SH-SY5Y (cell line): ENCODE measurements at regions not wholly inside any gene's neighbourhood (a gene's known extent, or its start where the extent isn't known, plus 50 kb on each side); places are given as distances from the start of the nearest gene placed in this dataset.

ENCODE experiments used
- GATA2 ChIP-seq: IDR thresholded peaks from 2 replicates; pipeline ENCODE4 v1.6.1; 2011; ENCODE audit warnings: mild to moderate bottlenecking, low read depth, low read length
- GATA3 ChIP-seq: IDR thresholded peaks from 2 replicates; pipeline ENCODE4 v1.6.1; 2011; ENCODE audit warnings: low read depth, mild to moderate bottlenecking, low read length, moderate library complexity

- TF ChIP-seq GATA3 (no peak), GATA2 (no peak)
Observed at GRCh38 chr1:61588736-61589672, 135.9 kb downstream of the TM2D1 start.
